ENCODE measurements at regions not wholly inside any gene's neighbourhood (a gene's known extent, or its start where the extent isn't known, plus 50 kb on each side); places are given as distances from the start of the nearest gene placed in this dataset.

DNA sequence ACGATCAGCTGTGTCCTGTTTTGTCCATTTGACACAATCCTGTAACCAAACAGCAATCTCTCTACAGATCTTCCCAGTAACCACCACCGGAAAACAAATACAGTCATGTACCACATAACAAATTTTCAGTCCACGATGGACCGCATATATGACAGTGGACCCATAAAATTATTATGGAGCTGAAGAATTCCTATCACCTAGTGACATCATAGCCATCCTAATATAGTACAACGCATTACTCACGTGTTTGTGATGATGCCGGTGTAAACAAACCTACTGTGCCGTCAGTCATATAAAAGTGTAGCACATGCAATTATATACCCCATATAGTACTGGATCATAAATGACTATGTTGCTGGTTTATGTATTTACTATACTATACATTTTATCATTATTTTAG, 133.7 kb upstream of the EDNRA start:
- DNase-seq (ENCODE audit: low read depth in 2 of 2, low spot score in 1 of 2) = no peak

DNA sequence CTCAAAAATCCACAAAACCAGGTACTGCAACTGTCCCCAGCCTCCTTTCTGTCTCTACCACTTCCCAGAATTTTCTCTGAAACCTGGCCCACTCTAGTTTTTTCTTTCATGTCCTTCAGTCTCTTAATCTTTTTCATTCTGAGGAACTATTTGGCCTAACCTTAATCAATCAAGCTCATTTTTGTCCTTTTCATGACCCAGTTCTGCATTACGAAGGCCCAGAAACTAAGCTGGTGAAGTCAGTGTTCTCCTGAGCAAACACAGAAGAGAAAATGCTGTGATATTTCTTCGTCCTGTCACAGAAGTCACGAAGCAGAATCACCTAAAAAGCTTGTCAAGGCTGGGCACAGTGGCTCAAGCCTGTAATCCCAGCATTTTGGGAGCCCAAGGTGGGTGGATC, 131.7 kb upstream of the EDNRA start:
- no peak for DNase-seq (ENCODE audit: low read depth in 2 of 2, low spot score in 1 of 2)

DNA sequence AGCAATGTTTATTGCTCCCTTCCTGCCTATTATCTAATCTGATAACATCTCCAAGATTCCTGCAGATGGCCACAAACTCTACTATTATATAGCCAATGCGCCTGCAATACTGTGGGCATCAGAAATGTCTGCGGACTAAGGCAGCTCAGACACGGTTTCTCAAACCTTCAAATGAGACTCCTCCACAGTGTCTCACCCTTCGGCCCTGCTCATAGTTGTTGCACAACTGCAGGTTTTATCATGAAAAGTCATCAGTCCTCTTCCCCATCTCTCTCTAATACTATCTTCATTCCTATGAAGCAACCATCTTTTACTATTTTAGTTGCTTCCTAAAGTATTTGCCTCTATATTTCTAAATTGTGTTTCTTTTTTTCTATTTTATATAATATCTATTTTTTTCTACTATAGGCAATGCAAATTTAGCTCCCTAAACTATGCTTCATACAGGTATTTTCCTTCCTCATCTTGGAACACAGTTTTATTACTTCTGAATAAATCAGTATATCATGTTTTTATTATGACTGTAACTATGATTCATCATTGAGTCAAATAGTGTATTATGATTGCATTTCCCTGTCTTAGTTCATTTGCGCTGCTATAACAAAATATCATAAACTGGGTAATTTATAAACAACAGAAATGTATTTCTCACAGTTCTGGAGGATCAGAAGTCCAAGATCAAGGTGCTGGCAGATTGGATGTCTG, 129.7 kb upstream of the EDNRA start:
- no peak for DNase-seq (ENCODE audit: low read depth in 2 of 2, low spot score in 1 of 2)

DNA sequence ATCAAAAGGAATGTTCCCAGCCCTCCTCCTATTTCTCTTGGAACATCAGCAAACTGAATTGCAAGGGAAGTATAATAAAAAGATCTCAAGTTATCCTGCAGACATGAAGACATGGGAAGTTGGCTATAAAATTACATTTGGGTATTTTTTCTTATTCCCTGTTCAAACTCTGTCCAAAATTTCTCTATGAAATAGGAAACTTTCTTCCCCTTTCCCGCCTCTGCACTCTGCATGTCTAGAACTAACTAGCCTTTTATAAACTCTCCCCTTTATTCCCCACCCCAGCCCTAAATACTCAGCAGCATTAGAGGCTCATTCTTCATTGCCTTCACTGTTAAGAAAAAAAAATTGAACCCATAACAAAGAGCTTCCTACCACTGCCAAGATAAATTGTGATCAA, 126.7 kb upstream of the EDNRA start:
- DNase-seq (ENCODE audit: low read depth in 2 of 2, low spot score in 1 of 2) = no peak

DNA sequence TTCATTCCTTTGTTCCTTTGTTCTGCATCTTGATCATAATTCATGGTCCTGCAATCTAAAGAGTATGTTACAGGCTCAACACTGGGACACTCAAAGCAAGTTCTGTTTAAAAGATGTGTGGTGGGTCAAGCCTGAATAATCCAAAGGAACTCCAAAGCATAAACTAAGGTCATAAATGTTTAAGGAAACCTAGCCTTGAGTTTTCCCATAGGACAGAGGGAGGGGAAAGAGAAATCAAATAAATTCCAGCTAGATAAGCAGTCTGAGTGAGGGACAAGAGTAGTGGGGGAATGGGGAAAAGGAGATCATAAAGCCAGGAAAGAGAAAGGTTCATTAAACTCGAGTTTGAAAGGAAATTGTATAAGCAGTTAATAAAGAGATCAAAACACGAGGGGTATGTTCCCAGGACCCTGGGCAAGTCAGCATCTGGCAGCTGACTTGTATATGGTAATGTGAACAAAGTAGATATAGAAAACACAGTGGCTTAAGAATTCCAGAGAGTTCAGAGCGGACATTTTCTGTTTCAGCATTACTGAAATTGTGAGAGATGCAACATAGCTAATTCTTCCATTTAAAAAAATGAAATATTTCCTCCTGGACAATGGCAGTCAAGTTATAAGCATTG, 125.8 kb upstream of the EDNRA start:
- DNase-seq (ENCODE audit: low read depth in 2 of 2, low spot score in 1 of 2) = no peak

DNA sequence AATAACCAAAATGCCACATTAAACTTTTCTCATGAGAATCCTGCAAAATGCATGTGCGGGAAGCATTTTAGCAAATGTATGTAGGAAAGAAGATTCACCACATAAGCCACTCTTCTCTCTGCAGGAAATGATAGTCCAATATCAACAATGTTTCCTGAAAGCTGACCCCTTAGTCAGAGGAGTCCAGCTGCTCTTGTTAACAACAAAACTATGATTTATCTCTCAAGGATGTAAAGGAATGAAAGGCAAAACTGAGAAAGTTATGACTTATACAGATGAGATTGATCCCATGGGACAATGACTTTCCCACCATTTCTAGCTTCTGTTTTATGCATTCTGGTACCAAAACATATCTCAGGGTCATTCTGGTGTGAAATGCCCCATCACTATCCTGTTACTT, 125.0 kb upstream of the EDNRA start:
- no peak for DNase-seq (ENCODE audit: low read depth in 2 of 2, low spot score in 1 of 2)

DNA sequence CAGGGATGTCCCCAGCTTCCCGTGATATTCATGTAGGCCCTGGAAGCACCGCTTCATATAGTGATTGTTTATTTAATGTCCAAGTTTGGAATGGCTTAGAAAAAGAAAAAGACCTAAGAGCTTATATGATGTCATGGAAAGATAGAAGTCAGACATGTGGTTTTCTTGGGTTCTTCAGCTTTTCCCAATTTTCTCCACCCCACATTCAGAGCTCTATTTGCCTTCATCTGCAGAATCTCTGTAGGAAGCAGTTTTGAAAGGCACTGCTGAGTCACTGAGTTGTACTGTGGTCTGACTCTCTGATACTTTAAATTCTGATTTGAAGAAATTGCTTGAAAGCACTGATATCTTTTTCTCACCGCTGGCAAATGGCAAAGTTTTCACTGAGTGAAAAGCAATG, 120.6 kb upstream of the EDNRA start:
- no peak for DNase-seq (ENCODE audit: low read depth in 2 of 2, low spot score in 1 of 2)

DNA sequence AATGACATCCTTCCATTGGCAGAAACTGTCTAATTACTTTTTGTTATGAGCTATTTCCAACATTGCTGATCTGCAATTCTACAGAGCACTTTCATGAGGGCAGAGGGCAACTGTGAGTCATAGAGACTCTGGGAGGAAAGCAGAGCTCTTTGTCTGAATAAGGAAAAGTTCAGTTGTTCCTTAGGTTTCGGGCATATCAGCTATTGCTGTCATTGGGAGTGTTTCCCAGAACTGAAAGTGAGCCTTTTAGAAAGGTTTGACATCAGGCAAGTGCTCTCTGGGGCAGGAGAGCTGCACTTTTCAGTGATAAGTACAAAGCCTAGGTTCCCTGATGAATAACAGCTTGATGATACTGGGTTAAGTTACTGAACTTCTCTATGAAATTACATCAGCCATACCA, 119.2 kb upstream of the EDNRA start:
- DNase-seq (ENCODE audit: low read depth in 2 of 2, low spot score in 1 of 2) = no peak

DNA sequence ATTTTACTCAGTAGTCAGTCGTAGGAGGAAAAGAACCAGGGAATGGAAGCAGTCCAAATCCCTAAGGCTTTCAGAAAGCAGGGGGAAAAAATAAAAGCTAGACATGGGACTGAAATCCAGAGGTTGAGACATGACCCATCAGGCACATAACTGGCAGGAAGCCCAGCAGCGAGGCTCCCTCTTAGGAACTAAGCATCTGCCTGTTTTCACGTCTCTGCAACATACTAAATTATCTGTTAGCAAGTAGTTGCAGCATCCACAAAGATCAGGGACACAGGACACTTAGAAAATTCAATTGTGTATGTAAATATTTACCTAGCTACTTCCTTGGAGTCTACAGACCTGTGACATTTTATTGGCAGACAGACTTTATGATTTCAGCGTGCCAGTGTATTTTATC, 118.0 kb upstream of the EDNRA start:
- DNase-seq (ENCODE audit: low read depth in 2 of 2, low spot score in 1 of 2) = no peak

DNA sequence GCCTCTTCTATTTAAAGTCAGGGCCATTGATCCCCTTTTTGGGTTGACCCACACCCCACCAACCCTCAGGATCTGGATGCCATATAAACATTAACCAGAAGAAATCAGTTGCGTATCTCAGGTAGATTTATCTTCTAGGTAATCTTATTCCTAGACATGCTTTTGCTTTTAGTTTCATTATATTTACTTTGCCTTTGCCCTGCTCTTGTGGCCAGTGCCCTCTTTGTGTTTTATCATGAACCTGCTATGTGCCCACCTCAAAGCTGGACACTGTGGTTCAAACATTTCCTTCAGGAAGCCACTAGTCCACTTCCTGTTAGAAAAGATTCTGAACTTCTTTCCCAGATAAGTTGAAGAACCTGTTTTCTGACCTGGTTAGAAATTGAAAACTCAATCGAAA, 117.4 kb upstream of the EDNRA start:
- no peak for DNase-seq (ENCODE audit: low read depth in 2 of 2, low spot score in 1 of 2)

DNA sequence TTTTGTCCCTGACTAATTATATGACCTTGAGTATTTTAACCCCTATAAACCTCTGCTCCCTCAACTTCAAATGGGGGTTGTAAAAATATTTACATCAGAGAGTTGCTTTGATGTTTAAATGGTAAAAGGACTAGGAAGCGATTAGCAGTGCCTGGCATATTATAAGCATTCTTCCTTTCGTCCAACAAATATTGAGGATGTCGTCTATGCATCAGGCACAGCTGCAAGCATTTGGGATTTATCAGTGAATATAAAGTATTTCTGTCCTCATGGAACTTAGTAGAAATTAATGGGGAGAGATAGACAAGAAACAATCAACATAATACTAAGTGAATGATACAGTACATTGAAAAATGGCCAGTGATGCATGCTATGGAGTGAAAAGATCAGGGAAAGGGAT, 115.5 kb upstream of the EDNRA start:
- no peak for DNase-seq (ENCODE audit: low read depth in 2 of 2, low spot score in 1 of 2)

DNA sequence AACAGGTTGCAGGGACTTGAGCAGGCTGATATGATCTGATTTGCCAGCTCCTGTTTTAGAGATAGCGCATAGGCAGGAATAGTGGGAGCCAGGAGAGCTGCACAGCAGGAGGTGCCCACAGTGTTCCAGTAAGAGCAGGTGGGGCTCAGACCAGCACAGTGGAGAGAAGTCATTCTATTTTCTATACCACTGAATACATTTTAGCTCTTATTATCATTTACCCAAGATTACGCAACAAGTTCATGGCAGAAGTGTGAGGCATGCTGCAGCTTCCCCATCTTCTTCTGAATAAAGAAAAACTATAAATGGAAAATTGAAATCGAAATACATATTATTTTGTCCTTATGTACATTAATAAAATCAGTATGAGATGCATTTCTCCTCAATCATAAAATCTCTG, 114.7 kb upstream of the EDNRA start:
- no peak for DNase-seq (ENCODE audit: low read depth in 2 of 2, low spot score in 1 of 2)

DNA sequence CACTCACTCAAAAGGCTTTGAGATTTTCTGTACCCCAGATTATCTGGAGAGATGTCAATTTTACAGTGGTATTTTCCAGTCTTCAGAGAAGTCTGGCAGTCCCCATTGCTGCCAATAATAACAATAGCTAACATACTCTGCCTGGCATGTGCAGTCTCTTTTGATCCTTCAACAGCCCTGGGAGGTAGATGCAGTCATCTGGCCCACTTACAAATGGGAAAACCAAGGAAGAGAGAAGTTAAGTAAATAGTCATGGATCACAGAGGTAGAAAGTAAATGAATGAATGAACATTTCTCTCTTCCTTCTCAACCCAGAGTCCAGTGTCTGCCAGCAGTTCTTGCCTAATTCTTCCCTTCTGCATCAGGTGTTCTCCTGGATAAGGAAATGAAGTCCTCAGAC, 113.0 kb upstream of the EDNRA start:
- DNase-seq (ENCODE audit: low read depth in 2 of 2, low spot score in 1 of 2) = no peak

DNA sequence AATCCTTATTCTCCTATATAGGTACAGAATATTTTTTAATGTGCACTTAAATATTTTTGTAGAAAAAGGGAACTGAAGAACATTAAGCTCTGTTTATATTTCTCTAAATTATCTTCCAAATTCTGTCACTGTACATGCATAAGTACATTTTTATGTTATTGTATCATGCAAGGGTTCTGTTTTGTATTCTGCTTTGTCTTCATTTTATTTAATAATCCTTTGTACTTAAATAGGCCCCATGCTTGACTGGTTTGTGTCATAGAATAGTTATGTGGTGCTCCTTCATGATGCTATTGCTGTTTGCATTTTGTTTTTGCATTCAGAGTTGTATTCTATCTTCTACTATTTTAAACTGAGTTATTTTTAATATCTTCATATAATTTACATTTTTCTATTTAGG, 111.9 kb upstream of the EDNRA start:
- DNase-seq (ENCODE audit: low read depth in 2 of 2, low spot score in 1 of 2) = no peak

DNA sequence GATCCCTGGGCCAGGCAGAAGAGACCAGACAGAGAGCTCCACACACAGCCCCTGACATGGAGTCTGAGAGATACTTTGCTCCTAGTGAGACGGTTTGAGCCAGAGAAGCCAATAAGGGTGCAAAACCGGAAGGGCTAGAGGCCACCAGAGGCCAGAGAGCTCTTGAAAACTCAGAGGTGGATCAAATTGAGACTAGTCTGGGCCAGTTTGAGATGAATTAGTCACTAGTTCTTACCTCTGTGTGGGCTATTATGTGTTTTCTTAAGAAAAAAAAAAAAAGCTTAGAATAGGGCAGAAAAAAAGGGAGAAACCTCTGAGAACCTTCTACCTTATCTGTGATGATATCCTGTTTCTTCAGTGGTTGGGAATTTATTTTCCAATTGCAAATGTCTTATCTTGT, 110.4 kb upstream of the EDNRA start:
- DNase-seq (ENCODE audit: low read depth in 2 of 2, low spot score in 1 of 2) = no peak

DNA sequence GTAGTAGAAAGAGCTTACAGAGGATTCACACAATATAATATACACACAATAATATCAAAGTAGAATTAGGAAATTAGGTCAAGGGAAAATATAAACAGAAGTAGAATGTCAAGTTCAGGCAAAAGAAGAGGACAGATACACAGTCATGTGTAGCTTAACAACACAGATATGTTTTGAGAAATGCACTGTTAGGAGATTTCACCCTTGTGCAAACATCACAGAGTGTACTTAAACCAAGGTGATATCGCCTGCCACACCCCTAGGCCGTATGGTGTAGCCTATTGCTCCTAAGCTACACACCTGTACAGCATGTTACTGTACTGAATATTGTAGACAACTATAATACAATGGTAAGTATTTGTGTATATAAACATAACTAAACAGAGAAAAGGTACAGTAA, 110.0 kb upstream of the EDNRA start:
- no peak for DNase-seq (ENCODE audit: low read depth in 2 of 2, low spot score in 1 of 2)

DNA sequence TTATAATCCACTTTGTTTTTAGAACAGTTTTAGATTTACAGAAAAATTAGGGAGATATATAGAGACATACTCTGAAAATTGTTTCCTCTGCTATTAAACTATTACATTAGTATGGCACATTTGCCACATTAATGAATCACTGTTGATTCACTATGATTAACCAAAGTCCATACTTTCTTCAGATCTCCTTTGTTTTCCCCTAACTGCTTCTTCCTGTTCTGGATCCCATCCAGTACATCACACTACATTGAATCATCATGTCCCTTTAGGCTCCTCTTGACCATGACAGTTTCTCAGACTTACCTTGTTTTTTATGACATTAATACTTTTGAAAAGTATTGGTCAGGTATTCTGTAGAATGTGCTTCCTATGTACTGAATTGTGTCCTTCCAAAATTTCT, 109.2 kb upstream of the EDNRA start:
- DNase-seq (ENCODE audit: low read depth in 2 of 2, low spot score in 1 of 2) = no peak

DNA sequence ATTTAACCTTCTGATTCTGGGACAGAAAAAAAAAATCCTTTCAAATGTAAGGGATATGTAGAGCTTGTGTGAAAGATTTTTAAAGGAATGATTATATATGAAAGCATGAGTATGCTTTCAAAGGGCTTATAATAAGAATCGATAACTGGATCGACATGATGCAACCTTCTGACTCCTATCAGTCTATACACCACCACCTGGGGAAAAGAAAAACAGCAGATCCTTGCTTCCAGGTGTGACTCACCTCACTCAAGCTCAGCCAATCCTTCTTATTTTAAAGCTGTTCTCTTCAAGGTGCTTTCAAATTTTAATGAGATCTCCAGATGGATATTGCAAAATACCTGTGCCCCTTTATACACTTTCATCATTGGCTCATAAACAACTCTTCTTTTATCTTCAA, 102.1 kb upstream of the EDNRA start:
- no peak for DNase-seq (ENCODE audit: low read depth in 2 of 2, low spot score in 1 of 2)

DNA sequence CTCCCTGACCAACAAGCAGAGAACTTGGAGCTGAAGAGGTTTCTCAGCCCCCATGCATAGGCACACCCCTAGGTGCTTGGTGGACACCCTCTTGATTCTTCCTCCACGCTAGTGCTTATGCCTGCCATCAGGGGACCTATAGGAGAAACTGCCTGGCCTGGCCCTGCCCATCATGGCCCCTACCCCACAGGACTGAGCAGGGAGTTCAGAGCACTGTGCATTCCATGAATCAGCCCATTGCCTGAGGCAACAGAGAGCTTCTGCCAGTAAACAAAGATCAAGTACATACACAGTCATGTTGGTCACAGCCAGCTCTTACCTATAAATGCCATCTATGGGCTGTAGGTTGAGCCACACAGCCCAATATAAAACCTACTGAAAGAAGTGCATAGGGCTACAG, 99.1 kb upstream of the EDNRA start:
- DNase-seq (ENCODE audit: low read depth in 2 of 2, low spot score in 1 of 2) = no peak

DNA sequence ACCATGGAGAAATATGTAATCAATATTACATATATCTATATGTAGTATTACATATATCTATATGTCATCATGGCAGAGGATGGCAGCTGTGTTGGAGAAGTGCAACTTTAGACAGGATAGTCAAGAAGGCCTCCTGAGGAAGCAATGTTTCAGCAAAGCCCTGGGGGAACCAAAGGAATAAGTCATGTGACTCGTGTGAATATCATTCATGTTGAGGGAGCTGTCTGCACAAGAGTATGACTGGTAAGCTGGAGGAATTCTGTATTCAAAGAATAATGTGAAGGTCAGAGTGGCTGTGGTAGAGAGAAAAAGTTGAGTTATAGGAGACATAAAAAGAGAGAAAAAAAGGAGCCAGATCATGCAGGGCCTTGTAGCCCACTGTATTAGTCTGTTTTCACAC, 92.9 kb upstream of the EDNRA start:
- no peak for DNase-seq (ENCODE audit: low read depth in 2 of 2, low spot score in 1 of 2)

DNA sequence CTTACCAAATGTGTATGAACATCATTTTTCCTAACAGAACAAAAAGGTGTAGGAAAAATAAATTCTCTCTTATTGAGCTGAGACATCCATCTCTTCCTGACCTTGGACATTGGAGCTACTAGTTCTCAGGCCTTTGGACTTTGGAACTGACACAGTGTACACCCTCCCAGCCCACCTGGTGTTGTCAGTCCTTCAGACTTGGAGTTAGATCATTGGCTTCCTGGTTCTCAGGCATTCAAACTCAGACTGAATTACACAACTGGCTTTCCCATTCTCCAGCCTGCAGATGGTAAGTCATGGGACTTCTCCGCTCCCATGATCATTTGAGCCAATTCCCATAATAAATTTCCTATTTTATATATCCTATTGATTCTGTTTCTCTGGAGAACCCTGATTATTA, 84.8 kb upstream of the EDNRA start:
- no peak for DNase-seq (ENCODE audit: low read depth in 2 of 2, low spot score in 1 of 2)

DNA sequence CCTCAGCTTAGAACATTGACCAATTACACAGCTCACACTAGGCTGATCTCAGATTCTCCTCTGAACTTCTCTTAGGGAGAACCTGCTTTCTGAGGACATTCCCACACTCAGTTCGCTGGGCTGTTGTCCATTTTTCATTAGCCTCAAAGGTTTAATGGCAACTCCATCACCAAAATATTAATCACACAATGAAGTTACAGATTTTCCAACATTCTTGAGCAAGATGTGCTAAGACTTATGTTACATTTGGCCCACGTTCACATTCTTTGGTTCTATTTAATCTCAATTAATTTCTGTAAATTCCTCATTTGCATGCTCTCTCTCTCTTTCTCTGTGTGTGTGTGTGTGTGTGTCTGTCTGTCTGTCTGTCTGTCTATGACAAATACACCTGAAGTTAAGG, 82.3 kb upstream of the EDNRA start:
- DNase-seq (ENCODE audit: low read depth in 2 of 2, low spot score in 1 of 2) = no peak

DNA sequence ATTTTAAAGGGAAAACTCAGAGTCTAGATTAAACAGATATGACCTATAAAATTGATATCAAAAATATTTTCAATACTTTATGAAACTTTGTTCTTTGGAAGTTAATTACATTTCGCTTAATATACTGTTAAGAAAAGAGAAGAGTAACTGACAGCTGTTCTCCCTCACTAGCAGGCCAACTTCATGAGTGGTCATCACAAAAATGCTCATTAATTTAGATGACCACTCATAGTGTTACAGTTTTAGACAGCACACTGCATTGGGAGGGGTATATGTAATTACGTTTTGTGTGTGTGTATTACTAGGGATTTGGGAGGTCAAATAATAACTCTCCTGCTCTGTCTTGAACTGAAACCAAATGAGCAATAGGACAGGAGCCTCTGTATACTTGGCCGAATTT, 80.2 kb upstream of the EDNRA start:
- no peak for DNase-seq (ENCODE audit: low read depth in 2 of 2, low spot score in 1 of 2)
